A172 (cell line): ENCODE measurements at regions not wholly inside any gene's neighbourhood (a gene's known extent, or its start where the extent isn't known, plus 50 kb on each side); places are given as distances from the start of the nearest gene placed in this dataset.
A peak's percentile ranks its signal among the peaks of the same experiment; 100 is the strongest.

ENCODE experiments used
- DNase-seq: peaks from one replicate; pipeline ENCODE4 v3.0.0-alpha.2; 2015; ENCODE audit warnings: low spot score

- peak; percentile 51 for DNase-seq
These were observed 552.8 kb upstream of the CITED2 start for GRCh38 chr6:139927236-139927635.

GRCh38 chr6:139926711-139927110 lies 552.3 kb upstream of the CITED2 start:
- DNase-seq = no peak

- peak; percentile 46 for DNase-seq
These were observed 551.6 kb upstream of the CITED2 start for GRCh38 chr6:139925894-139926641.

- DNase-seq = no peak
These were observed 549.6 kb upstream of the CITED2 start for GRCh38 chr6:139923964-139924475.

GRCh38 chr6:139922236-139922635 lies 547.8 kb upstream of the CITED2 start:
- DNase-seq = no peak

GRCh38 chr6:139920776-139921100 lies 546.3 kb upstream of the CITED2 start:
- no peak for DNase-seq

- DNase-seq = no peak
These were observed 545.8 kb upstream of the CITED2 start for GRCh38 chr6:139920027-139920775.

- no peak for DNase-seq
These were observed 544.9 kb upstream of the CITED2 start for GRCh38 chr6:139919107-139920026.

GRCh38 chr6:139917951-139918630 lies 543.6 kb upstream of the CITED2 start:
- DNase-seq = no peak

GRCh38 chr6:139914910-139915309 lies 540.5 kb upstream of the CITED2 start:
- DNase-seq = no peak

GRCh38 chr6:139912735-139913400 lies 538.4 kb upstream of the CITED2 start:
- DNase-seq = no peak

- no peak for DNase-seq
These were observed 535.5 kb upstream of the CITED2 start for GRCh38 chr6:139909992-139910391.

- no peak for DNase-seq
These were observed 531.1 kb upstream of the CITED2 start for GRCh38 chr6:139905404-139906052.

GRCh38 chr6:139904568-139904967 lies 530.1 kb upstream of the CITED2 start:
- DNase-seq = no peak

GRCh38 chr6:139904158-139904533 lies 529.7 kb upstream of the CITED2 start:
- no peak for DNase-seq

GRCh38 chr6:139903411-139904157 lies 529.1 kb upstream of the CITED2 start:
- DNase-seq = no peak

GRCh38 chr6:139895205-139895793 lies 520.9 kb upstream of the CITED2 start:
- DNase-seq = no peak

GRCh38 chr6:139894271-139894670 lies 519.8 kb upstream of the CITED2 start:
- no peak for DNase-seq

GRCh38 chr6:139891471-139891870 lies 517.0 kb upstream of the CITED2 start:
- no peak for DNase-seq
